ENCODE measurements at regions not wholly inside any gene's neighbourhood (a gene's known extent, or its start where the extent isn't known, plus 50 kb on each side); places are given as distances from the start of the nearest gene placed in this dataset.

GRCh38 chr21:22881131-22881530 is 1882.9 kb downstream of the NCAM2 start:
- Histone ChIP-seq H3K27ac (no peak overlapping the region), H3K4me2 (no peak overlapping the region), H3K4me3 (no peak overlapping the region), H3K4me1 (replicated peaks; ENCODE audit: insufficient read depth) (peaks cover 12% of the 10 kb centered on the region), H3K36me3 (ENCODE audit: low read depth) (no peaks in the 10 kb centered on the region), H4K20me1 (ENCODE audit: insufficient read depth) (no peaks in the 10 kb centered on the region), H3K79me2 (ENCODE audit: low read depth) (no peaks in the 10 kb centered on the region), H3K9me3 (ENCODE audit: insufficient read depth, low read depth) (no peaks in the 10 kb centered on the region), H2AFZ (no peak overlapping the region), H3F3A (ENCODE audit: insufficient read depth, low read depth) (no peaks in the 10 kb centered on the region), H3K9me2 (ENCODE audit: insufficient read depth) (no peaks in the 10 kb centered on the region), H3K27me3 (ENCODE audit: insufficient read depth, low read depth) (no peaks in the 10 kb centered on the region)
- intact Hi-C loops (cut with micrococcal nuclease; ENCODE audit: unreplicated experiment) = no loop called here
- CTCF ChIA-PET = no interaction called here
- POLR2A ChIA-PET (ENCODE audit: unreplicated experiment) = no interaction called here
- no TSS peak for BruUV-seq (replicated peaks)
- no peak for TF ChIP-seq EZH2 (IDR thresholded peaks at IDR 0.05; ENCODE audit: low read depth)
- TF ChIP-seq CTCF (conservative IDR thresholded peaks at IDR 0.05) = no peak
- DNase-seq = no peak

GRCh38 chr21:22885079-22885478 is 1886.9 kb downstream of the NCAM2 start:
- no peak overlapping the region for H2AFZ ChIP-seq
- CTCF ChIA-PET = no interaction called here
- no peaks in the 10 kb centered on the region for H3K27me3 ChIP-seq (ENCODE audit: insufficient read depth, low read depth)
- peak in 1 of 2 experiments; percentile 84 for DNase-seq
- H3F3A ChIP-seq (ENCODE audit: insufficient read depth, low read depth) = no peaks in the 10 kb centered on the region
- H3K36me3 ChIP-seq (ENCODE audit: low read depth) = no peaks in the 10 kb centered on the region
- H3K4me2 ChIP-seq = peak overlapping the region; percentile 45
- H3K79me2 ChIP-seq (ENCODE audit: low read depth) = no peaks in the 10 kb centered on the region
- peaks cover 12% of the 10 kb centered on the region for H3K4me1 ChIP-seq (replicated peaks; ENCODE audit: insufficient read depth)
- POLR2A ChIA-PET (ENCODE audit: unreplicated experiment) = no interaction called here
- H3K9me2 ChIP-seq (ENCODE audit: insufficient read depth) = no peaks in the 10 kb centered on the region
- H3K27ac ChIP-seq = peak overlapping the region; percentile 60
- H3K4me3 ChIP-seq = no peak overlapping the region
- no TSS peak for BruUV-seq (replicated peaks)
- no peaks in the 10 kb centered on the region for H4K20me1 ChIP-seq (ENCODE audit: insufficient read depth)
- no peaks in the 10 kb centered on the region for H3K9me3 ChIP-seq (ENCODE audit: insufficient read depth, low read depth)
- intact Hi-C loops (cut with micrococcal nuclease; ENCODE audit: unreplicated experiment) = no loop called here
- TF ChIP-seq CTCF (conservative IDR thresholded peaks at IDR 0.05) (no peak), EZH2 (IDR thresholded peaks at IDR 0.05; ENCODE audit: low read depth) (no peak)

DNA sequence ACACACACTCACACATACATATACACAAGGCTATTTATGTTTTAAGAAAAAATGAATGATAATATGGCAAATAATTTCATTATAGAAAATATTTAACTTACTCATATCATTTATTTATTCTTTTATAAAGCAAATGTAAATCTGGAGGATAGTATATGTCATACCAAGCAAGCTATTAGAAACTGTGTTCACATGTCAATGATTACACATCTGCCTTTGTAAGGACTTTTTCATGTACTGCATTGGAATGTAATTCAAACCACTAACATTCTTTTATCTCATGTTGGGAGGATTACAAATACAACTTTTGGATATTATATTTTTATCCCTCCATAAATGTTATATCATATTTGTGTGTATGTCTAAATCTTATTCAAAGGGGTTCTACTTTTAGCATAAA is 1887.4 kb downstream of the NCAM2 start:
- H3K4me2 ChIP-seq = peak overlapping the region; percentile 45
- DNase-seq = no peak
- TF ChIP-seq EZH2 (IDR thresholded peaks at IDR 0.05; ENCODE audit: low read depth) (no peak), CTCF (conservative IDR thresholded peaks at IDR 0.05) (no peak)
- H3K36me3 ChIP-seq (ENCODE audit: low read depth) = no peaks in the 10 kb centered on the region
- no peaks in the 10 kb centered on the region for H3K79me2 ChIP-seq (ENCODE audit: low read depth)
- intact Hi-C loops (cut with micrococcal nuclease; ENCODE audit: unreplicated experiment) = no loop called here
- no peaks in the 10 kb centered on the region for H3K9me3 ChIP-seq (ENCODE audit: insufficient read depth, low read depth)
- H3K9me2 ChIP-seq (ENCODE audit: insufficient read depth) = no peaks in the 10 kb centered on the region
- CTCF ChIA-PET = no interaction called here
- H2AFZ ChIP-seq = no peak overlapping the region
- peaks cover 11% of the 10 kb centered on the region for H3K4me1 ChIP-seq (replicated peaks; ENCODE audit: insufficient read depth)
- H3K27me3 ChIP-seq (ENCODE audit: insufficient read depth, low read depth) = no peaks in the 10 kb centered on the region
- H3K27ac ChIP-seq = peak overlapping the region; percentile 60; the same call in 1 of the 2 replicates
- no TSS peak for BruUV-seq (replicated peaks)
- H3F3A ChIP-seq (ENCODE audit: insufficient read depth, low read depth) = no peaks in the 10 kb centered on the region
- no peaks in the 10 kb centered on the region for H4K20me1 ChIP-seq (ENCODE audit: insufficient read depth)
- no peak overlapping the region for H3K4me3 ChIP-seq
- POLR2A ChIA-PET (ENCODE audit: unreplicated experiment) = no interaction called here
